SK-N-MC (cell line): ENCODE measurements at regions not wholly inside any gene's neighbourhood (a gene's known extent, or its start where the extent isn't known, plus 50 kb on each side); places are given as distances from the start of the nearest gene placed in this dataset.

Experiments
- EZH2 ChIP-seq: fragments of 200-600 bp; sonication (generic); IDR thresholded peaks from one replicate; pipeline ENCODE4 v1.6.1; 2017; ENCODE audit warnings: antibody characterized with exemption
- FOXP2 ChIP-seq: optimal IDR thresholded peaks from 2 replicates; pipeline ENCODE3; 2011; ENCODE audit warnings: mild to moderate bottlenecking, moderate library complexity; ENCODE audit not compliant: insufficient read depth; ENCODE audit errors: extremely low read length, control extremely low read depth
- POLR2AphosphoS5 ChIP-seq: IDR thresholded peaks from 2 replicates; pipeline ENCODE4 v1.6.1; 2012; ENCODE audit warnings: mild to moderate bottlenecking, low read depth, low read length, borderline replicate concordance

DNA sequence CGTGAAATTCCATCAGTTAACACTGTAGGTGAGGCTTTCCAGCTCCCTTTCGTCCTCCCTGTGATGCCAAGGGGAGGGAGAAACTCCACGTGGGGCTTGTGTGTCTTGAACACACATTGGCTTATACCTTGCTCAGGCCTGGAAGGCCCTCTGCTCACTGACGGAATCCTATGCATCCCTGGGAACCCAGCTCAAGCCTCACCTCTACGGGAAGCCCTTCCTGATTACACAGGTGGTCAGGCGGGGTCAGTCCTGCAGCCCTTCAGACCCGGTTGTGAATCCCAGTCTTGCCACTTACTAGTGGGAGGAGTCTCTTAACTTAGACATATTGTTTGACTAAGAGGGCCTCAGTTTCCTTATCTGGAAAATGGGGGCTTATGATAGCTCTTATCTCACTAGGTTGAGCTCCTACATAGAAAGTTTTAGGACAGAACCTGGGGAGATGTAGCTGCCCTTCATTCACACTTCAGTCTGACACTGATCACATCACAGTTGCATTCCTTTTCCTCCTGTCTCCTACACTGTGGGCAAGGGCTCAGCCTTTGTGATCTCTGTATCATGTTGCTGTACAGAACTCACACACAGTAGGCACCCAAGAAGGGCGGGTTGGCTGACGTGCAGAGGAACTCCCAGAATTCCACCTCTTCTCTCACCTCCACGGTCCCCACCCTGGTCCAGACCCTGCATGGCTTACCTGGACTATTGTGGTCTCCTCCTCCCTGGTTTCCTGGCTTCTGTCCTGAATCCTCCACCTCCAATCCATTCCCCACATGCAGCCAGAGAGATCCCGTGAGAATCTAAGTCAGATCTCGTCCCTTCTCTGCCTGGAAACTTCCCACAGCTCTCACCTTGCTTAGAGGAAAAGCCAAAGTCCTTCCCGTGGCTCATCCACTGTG, 129.6 kb downstream of the CEBPB start:
- TF ChIP-seq EZH2 (no peak), POLR2AphosphoS5 (no peak), FOXP2 (no peak)
